ENCODE measurements at regions not wholly inside any gene's neighbourhood (a gene's known extent, or its start where the extent isn't known, plus 50 kb on each side); places are given as distances from the start of the nearest gene placed in this dataset.

DNA sequence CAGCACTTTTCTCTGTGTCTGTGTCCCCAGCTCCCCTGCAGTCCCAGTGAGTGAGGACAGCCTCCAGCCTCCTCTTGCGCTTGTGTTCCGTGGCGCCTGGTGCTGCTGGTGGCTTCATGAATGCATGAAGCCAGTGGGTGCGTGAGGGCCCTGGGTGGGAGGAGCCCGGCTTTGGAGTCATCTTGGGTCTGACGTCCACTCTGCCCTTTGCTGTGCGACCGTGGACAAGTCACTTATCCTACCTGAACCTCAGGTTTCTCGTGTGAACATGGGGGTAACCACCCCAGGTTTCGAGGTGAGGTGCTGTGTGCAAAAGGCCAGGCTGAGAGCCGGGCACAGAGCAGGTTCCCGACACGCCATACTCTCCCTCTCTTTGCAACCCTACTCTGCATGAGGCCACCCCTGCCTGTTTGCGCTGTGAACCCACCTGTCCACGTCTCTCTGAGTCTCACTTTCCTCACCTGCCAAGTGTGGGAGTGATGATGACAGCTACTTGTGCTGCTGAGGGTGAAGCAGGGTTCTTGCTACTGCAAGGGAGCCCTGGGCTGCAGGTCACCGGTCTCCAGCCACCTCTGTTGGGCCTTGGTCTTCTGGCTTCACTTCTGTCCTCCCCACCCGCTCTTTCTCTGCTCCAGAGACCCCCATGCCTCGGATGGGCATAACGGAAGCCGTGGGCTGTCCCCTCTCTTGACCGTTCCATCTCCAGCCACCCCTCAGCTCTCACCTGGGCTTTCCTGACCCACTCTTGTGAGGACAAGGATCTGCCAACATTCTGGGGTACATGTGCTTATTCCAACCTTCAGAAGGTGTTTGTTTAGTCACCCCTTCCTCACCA lies 537.6 kb downstream of the TBC1D22A start:
- H2AK9ac ChIP-seq (replicated peaks; ENCODE audit: low read depth, low read length, poor library complexity): peak overlapping the region; percentile 50
- no peaks in the 10 kb centered on the region for H3K36me3 ChIP-seq (ENCODE audit: control insufficient read depth, insufficient read depth, low read length)
- no peaks in the 10 kb centered on the region for H4K20me1 ChIP-seq (ENCODE audit: insufficient read depth, low read length)
- CTCF ChIA-PET: no interaction called here
- no peak overlapping the region for H3K14ac ChIP-seq (replicated peaks; ENCODE audit: low read depth, low read length)
- intact Hi-C loops (cut with micrococcal nuclease) (no loop called here), in situ Hi-C loops (cut with MboI; ENCODE audit: low sequenced_read_pairs) (no loop called here), dilution Hi-C loops (cut with HindIII; ENCODE audit: low sequenced_read_pairs, unreplicated experiment) (no loop called here)
- no peak overlapping the region for H3K18ac ChIP-seq (ENCODE audit: low read depth, low read length)
- no peak overlapping the region for H4K5ac ChIP-seq (ENCODE audit: low read depth, low read length)
- H3K9me1 ChIP-seq (ENCODE audit: insufficient read depth, low read length): no peaks in the 10 kb centered on the region
- no peak overlapping the region for H4K91ac ChIP-seq (ENCODE audit: insufficient read depth, low read depth, low read length)
- TF ChIP-seq RCOR1 (IDR thresholded peaks at IDR 0.05; ENCODE audit: insufficient replicate concordance, low read length) (no peak), SMC3 (IDR thresholded peaks at IDR 0.05; ENCODE audit: low read depth, low read length) (no peak), MAFK (IDR thresholded peaks at IDR 0.05; ENCODE audit: low read depth, low read length) (no peak), NFE2L2 (IDR thresholded peaks at IDR 0.05; ENCODE audit: low read depth, low read length) (no peak), BHLHE40 (IDR thresholded peaks at IDR 0.05; ENCODE audit: low read depth, low read length) (no peak), CEBPB (IDR thresholded peaks at IDR 0.05; ENCODE audit: low read depth, low read length) (no peak), MXI1 (IDR thresholded peaks at IDR 0.05; ENCODE audit: borderline replicate concordance, low read depth, low read length) (no peak), FOS (IDR thresholded peaks at IDR 0.05; ENCODE audit: low read depth, low read length) (no peak), MAZ (IDR thresholded peaks at IDR 0.05; ENCODE audit: borderline replicate concordance, low read depth, low read length) (no peak), CHD1 (IDR thresholded peaks at IDR 0.05; ENCODE audit: low read depth, low read length) (no peak), RAD21 (IDR thresholded peaks at IDR 0.05; ENCODE audit: low read length) (no peak), RFX5 (IDR thresholded peaks at IDR 0.05; ENCODE audit: low read depth, low read length) (no peak), POLR2A (IDR thresholded peaks at IDR 0.05; ENCODE audit: low read depth, low read length) (no peak)
- TF ChIP-seq, protein P1, sequence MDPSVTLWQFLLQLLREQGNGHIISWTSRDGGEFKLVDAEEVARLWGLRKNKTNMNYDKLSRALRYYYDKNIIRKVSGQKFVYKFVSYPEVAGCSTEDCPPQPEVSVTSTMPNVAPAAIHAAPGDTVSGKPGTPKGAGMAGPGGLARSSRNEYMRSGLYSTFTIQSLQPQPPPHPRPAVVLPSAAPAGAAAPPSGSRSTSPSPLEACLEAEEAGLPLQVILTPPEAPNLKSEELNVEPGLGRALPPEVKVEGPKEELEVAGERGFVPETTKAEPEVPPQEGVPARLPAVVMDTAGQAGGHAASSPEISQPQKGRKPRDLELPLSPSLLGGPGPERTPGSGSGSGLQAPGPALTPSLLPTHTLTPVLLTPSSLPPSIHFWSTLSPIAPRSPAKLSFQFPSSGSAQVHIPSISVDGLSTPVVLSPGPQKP (IDR thresholded peaks at IDR 0.05; ENCODE audit: borderline replicate concordance, low read depth, low read length): no peak
- TF ChIP-seq, protein P2, sequence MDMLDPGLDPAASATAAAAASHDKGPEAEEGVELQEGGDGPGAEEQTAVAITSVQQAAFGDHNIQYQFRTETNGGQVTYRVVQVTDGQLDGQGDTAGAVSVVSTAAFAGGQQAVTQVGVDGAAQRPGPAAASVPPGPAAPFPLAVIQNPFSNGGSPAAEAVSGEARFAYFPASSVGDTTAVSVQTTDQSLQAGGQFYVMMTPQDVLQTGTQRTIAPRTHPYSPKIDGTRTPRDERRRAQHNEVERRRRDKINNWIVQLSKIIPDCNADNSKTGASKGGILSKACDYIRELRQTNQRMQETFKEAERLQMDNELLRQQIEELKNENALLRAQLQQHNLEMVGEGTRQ (IDR thresholded peaks at IDR 0.05; ENCODE audit: low read depth, low read length): no peak
- TF ChIP-seq, protein P3, sequence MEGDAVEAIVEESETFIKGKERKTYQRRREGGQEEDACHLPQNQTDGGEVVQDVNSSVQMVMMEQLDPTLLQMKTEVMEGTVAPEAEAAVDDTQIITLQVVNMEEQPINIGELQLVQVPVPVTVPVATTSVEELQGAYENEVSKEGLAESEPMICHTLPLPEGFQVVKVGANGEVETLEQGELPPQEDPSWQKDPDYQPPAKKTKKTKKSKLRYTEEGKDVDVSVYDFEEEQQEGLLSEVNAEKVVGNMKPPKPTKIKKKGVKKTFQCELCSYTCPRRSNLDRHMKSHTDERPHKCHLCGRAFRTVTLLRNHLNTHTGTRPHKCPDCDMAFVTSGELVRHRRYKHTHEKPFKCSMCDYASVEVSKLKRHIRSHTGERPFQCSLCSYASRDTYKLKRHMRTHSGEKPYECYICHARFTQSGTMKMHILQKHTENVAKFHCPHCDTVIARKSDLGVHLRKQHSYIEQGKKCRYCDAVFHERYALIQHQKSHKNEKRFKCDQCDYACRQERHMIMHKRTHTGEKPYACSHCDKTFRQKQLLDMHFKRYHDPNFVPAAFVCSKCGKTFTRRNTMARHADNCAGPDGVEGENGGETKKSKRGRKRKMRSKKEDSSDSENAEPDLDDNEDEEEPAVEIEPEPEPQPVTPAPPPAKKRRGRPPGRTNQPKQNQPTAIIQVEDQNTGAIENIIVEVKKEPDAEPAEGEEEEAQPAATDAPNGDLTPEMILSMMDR (conservative IDR thresholded peaks at IDR 0.05; ENCODE audit: low read depth, low read length): no peak
- H2AFZ ChIP-seq (replicated peaks; ENCODE audit: low read length, poor library complexity): peak overlapping the region; percentile 28
- no peak for ATAC-seq (ENCODE audit: low read depth)
- H4K8ac ChIP-seq (ENCODE audit: low read depth in 2 of 2, low read length in 2 of 2): no peak overlapping the region
- no peak overlapping the region for H3K4me3 ChIP-seq (ENCODE audit: insufficient read depth, low read depth, low read length)
- no peak overlapping the region for H2BK15ac ChIP-seq (ENCODE audit: low read depth, low read length)
- no peak overlapping the region for H2BK5ac ChIP-seq (ENCODE audit: low read depth, low read length, poor library complexity, severe bottlenecking)
- peaks cover 7% of the 10 kb centered on the region; the same call in 1 of the 2 replicates for H3K9me3 ChIP-seq (ENCODE audit: control insufficient read depth, insufficient read depth, low read length)
- H2BK20ac ChIP-seq (ENCODE audit: low read depth, low read length): no peak overlapping the region
- WGBS, 2 experiments (ENCODE audit: extremely low coverage in 2 of 2, insufficient read length in 1 of 2): 60% methylated on average over 1 of the region's 21 CpGs; no CpG with 5 or more reads in 1 of the 2 experiments
- H3K9ac ChIP-seq (ENCODE audit: low read depth, low read length): no peak overlapping the region
- no peak overlapping the region for H3K4ac ChIP-seq (ENCODE audit: low read depth, low read length)
- no peak for DNase-seq
- H3K23ac ChIP-seq (ENCODE audit: low read depth, low read length): no peak overlapping the region
- H3K79me1 ChIP-seq (ENCODE audit: low read depth in 1 of 2, low read length in 2 of 2): no peaks in the 10 kb centered on the region
- POLR2A ChIA-PET (ENCODE audit: unreplicated experiment): no interaction called here
- H2BK120ac ChIP-seq (ENCODE audit: low read depth, low read length): no peak overlapping the region
- H3K27ac ChIP-seq (ENCODE audit: insufficient read depth, low read length): no peak overlapping the region
- no TSS peak for BruUV-seq (replicated peaks)
- H3K4me2 ChIP-seq (ENCODE audit: low read depth, low read length): no peak overlapping the region
- no peaks in the 10 kb centered on the region for H3K4me1 ChIP-seq (ENCODE audit: control insufficient read depth, insufficient read depth, low read length)
- H3K56ac ChIP-seq (ENCODE audit: extremely low read depth, insufficient read depth, low read length): no peak overlapping the region
- H2AK5ac ChIP-seq (ENCODE audit: low read depth, low read length): no peak overlapping the region
- H3K27me3 ChIP-seq (ENCODE audit: control insufficient read depth, insufficient read depth, low read length): no peaks in the 10 kb centered on the region

Data from IMR-90 (cell line).